Eye (tissue), 1 donor: ENCODE measurements at regions not wholly inside any gene's neighbourhood (a gene's known extent, or its start where the extent isn't known, plus 50 kb on each side); places are given as distances from the start of the nearest gene placed in this dataset.
"Not testable (repeated sequence)": the region's sequence is repeated elsewhere in the genome, so short reads cannot be mapped to it uniquely, and the experiment has no call there.

Source experiments
- DNase-seq: peaks from one replicate; pipeline ENCODE4 v3.0.0-alpha.2; 2015

DNA sequence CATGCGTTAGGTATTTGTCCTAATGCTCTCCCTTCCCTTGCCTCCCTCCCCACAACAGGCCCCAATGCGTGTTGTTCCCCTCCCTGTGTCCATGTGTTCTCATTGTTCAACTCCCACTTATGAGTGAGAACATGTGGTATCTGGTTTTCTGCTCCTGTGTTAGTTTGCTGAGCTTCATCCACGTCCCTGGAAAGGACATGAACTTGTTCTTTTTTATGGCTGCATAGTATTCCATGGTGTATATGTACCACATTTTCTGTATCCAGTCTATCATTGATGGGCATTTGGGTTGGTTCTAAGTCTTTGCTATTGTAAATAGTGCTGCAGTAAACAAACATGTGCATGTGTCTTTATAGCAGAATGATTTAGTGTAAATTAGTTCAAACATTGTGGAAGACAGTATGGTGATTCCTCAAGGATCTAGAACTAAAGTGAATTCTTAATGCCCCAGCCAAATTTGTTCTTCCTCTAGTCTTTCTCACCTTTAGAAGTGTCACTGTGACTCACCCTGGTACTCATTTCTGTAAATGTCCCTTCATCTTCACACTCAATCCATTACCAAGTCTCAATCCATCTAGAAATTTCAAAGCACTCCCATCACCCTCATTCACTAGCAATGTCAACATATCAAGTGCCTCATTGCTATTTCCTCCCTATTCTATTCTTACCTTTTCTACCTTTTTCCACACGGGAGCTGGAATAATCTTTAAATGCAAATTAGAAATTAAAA is 123.9 kb downstream of the MREG start:
- DNase-seq: not testable (repeated sequence)

GRCh38 chr2:215888680-215889079 is 124.7 kb downstream of the MREG start:
- no peak for DNase-seq

DNA sequence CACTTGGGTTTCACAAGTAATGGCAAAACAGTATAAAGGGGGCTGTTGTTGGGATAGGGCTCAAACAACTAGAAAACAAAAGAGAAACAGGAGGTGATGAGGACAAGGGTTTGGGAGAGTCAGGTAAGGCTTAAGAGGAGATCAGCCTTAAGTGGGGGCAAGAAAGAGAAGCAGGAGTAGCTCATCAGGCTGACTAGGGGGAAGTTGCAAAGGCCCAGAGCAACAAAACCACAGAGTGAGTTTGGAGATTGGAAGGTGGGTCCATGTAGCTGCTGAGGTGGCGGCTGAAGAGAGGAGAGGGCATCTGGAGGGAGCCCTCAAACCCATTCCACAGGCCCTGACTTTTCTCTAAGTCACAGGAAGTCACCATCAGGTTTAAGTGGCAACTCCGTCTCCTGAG is 126.0 kb downstream of the MREG start:
- DNase-seq: no peak

GRCh38 chr2:215886022-215886421 is 127.3 kb downstream of the MREG start:
- DNase-seq: no peak

DNA sequence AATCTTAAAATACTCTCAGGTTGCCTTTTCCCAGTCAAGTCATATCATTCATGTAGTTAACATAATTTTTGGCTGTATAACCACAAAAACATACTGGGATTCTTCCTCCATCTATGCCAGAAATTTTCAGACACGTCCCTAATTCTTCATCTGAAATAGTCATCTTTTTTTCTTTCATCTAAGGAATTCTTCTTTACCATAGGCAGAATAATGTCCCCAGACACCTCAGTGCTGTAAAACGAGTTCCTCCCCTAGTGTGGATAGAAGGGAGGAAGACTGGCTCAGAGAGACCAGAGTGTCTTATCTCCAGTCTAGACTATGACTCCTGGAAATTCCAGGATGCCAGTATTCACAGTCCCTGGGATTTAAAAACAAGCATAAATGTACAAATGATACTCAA is 127.8 kb downstream of the MREG start:
- no peak for DNase-seq

DNA sequence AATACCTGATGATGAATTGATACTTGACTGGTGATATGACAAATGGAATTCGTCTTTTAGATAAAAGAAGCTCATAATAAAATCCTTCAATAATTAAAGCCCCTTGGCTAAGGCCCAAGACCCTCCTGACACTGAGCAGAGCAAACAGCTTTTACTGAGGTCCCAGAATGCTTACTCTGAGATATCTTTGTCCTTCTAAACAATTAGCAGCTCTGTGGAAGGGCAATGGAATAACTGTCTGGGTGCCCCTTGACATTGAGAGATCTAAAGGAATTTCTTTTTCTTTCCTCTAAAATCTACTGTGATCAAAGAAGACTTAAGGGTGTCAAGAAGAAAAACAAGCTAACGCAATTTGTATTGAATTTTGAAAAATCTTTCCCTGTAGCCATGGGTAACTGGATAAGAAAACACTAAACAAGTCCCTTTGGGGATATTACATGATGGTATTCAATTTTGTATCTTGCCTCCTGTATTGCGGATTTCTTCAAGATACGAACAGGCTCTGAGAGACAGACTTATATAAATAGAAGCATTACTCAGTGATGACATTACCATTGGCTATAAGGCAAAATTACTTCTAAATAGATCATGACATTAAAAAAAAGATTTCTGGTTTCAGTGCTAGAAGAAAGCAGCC is 128.8 kb downstream of the MREG start:
- DNase-seq: peak; percentile 42

GRCh38 chr2:215883799-215884198 is 129.6 kb downstream of the MREG start:
- no peak for DNase-seq

- DNase-seq: no peak
Measured at GRCh38 chr2:215882689-215883088, 130.7 kb downstream of the MREG start.

GRCh38 chr2:215881582-215881981 is 131.8 kb downstream of the MREG start:
- no peak for DNase-seq

DNA sequence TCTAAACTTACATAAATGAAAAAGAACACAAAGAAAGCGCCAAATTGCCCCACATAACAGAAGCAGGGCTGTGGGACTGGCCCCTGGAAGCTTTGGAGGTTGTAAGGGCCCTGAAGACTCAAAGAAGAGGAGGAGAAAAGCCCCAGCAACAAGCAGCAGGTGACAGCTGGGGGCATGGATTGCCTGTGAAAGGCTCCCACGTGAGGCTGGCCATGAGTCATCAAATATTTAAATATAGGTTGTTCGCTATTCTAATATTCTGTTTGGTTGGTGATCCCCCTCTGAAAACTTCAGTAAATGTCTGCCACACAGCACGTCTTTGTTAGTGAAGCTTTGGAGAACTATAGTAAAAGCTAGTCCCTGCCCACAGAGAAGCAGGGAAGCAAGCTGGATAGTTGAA is 132.4 kb downstream of the MREG start:
- no peak for DNase-seq

DNA sequence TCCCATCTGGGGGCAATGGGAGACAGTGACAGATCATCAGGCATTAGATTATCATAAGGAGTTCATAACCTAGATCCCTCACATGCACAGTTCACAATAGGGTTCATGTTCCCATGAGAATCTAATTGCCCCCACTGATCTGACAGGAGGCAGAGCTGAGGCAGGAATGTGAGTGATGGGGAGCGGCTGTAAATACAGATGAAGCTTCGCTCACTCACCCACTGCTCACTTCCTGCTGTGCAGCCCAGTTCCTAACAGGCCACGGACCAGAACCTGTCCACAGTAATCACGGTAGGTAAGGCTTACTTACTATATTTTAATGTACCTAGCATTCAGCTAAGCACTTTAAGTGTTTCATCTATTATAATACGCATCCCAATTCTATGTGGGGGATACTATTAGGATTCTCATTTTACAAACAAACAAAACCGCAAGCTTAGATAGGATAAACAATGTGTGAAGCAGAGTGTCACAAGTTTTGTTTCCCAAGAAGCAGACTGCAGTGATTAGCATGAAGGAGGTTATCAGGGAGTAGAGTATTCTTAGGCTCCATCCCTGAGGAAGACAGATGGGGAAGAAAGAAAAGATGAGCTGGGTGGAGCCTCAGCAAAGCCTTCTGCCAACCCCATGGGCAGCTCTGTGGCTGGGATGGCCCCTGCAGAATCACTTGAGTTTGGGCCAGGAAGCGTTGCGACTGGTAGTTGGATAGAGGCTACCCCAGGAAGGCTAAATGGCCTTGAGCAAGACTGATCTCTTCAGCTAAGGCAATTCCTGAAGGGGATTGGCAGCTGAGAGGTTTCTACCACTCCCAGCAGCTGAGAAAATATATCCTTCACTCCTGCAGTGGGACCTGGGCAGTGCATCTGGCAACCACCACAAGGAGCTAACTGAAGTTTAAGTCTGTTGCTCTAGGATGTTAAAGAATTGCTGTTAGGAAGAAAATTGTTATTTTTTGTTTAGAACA is 133.1 kb downstream of the MREG start:
- DNase-seq: no peak

DNA sequence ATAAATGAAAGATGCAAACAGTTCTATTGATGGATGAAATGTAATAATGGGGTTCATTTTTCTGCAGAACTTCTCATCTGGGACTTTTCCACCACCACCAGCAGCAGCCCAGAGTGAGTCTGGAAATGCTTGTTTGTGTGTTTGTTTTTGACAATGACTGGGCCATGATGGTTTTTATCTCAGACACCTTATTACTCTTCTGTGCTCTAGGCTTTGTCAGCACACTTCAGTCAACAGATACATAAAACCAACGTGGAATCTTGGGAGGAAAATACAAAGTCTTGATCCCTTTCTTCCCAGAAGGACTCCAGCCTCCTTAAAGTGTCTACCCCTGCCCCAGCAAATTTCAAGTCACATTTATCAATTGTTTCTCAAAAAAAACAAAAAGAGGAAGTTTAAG is 134.0 kb downstream of the MREG start:
- DNase-seq: no peak

GRCh38 chr2:215878476-215879063 is 134.8 kb downstream of the MREG start:
- no peak for DNase-seq

DNA sequence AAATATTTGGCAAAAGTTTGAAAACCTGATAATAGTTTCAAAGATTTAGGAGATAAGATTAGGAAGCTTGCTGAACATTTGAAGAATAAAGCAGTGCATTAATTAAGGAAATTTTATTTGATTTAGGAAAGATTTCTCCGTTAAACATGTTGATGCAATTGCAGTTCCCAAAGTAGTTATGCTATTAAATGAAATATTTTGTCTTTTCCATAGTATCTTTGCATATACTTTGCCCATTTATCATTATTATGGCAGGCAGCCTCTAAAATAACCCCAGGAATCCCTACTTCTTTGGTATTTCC is 136.5 kb downstream of the MREG start:
- no peak for DNase-seq

DNA sequence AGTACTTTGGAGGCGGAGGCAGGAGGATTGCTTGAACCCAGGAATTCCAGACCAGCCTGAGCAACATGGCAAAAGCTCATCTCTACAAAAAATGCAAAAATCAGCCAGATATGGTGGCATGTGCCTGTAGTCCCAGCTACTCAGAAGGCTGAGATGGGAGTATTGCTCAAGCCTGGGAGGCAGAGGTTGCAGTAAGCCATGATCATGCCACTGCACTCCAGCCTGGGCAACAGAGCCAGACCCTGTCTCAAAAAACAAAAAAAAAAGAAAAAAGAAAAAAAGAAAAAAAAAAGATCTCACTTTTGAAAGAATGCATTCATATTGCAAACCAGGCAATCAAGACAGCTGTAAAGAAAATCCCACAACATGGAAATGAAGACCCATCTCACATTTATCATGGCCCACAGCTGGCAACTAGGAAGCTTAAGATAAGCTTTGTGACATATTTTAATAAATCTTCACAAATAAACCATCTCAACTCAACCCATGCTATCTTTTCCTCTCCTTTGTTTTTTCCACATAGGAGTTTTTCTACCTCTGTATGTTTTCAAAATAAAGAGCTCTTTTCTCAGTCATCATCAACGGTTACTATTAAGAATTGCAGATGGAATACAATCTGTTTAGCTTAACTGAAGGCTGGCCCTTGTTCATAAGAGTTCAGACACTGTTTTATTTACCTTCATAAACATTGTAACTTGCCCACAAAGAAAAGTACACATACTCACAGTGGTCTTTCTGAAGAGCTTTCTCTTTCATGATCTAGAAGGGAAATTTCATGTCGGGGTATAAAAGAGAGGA is 137.0 kb downstream of the MREG start:
- no peak for DNase-seq

DNA sequence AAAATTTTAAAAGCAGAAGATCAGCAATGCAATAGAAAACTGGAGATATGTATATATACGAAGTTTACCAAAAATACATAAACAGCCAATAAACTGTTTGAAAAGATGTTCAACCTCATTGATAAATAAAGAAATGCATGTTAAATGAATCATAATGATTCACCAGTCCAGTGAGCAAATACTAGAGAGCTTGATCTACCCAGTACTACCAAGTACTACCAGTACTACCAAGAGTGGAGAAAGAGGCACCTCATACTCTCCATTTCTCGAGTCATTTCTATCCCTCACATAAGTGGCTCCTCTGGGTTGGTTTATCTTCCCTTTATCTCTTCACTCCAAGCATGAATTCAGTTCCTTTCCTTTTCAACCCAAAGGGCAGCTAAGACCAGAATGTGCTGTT is 138.9 kb downstream of the MREG start:
- no peak for DNase-seq

GRCh38 chr2:215870986-215871385 is 142.4 kb downstream of the MREG start:
- DNase-seq: no peak

- no peak for DNase-seq
Measured at GRCh38 chr2:215870088-215870490, 143.3 kb downstream of the MREG start.

GRCh38 chr2:215868846-215869543 is 144.4 kb downstream of the MREG start:
- no peak for DNase-seq

DNA sequence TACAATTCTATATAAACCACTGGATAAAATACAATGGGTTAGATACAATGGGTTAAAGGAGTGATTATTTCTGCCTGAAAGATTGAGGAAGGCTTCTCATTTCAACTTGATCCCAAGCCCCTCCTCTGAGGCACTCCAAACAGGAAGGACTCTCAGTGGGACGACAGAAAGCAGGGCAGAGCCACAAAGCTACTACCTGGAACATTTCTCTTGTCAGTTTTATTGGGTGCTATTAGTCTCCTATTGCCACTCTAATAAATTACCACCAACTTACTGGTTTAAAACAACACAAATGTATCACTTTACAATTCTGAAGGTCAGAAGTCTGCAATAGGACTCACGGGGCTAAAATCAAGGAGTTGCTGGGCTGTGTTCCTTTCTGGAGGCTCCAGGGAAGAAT is 146.7 kb downstream of the MREG start:
- DNase-seq: no peak

DNA sequence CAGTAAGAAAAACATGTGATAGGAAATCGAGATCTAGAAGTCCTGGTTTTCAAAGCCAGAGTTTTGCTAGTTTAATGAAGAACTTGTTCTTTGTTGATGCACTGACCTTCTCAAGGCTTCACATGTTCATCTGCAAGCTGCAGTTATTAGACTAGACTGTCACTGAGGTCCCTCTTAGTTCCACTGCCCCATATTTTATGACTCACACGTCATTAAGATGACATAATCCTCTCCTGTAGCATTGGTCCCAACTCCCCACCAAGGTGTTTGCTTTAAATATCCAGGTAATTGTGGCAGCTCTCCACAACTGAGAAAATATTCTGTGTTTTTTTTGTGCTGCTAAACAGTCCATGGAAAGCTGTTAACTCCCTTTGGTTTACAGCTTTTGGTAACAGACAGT is 149.7 kb downstream of the MREG start:
- DNase-seq: no peak

- peak; percentile 15 for DNase-seq
Measured at GRCh38 chr2:215862351-215862771, 151.0 kb downstream of the MREG start.
